Panc1 (cell line): ENCODE measurements at regions not wholly inside any gene's neighbourhood (a gene's known extent, or its start where the extent isn't known, plus 50 kb on each side); places are given as distances from the start of the nearest gene placed in this dataset.

Experiments
- ATAC-seq: fragments of 200-7000 bp; cut with Tn5 transposase; 2 replicates; pipeline ENCODE4 v1.9.1; 2020; ENCODE audit warnings: mild to moderate bottlenecking, moderate library complexity
- BruUV-seq: library from RNA; stranded (reverse); fragments of 400-500 nt; replicated peaks from 2 replicates; lab custom pipeline; 2021; lab: Mats Ljungman, UMichigan
- CTCF ChIA-PET: fragments of 300-600 bp; sonication (Branson Sonifier 250); formaldehyde crosslinking; loops from one replicate; lab custom pipeline; 2022; ENCODE audit warnings: antibody characterized with exemption; lab: Charles Lee
- POLR2A ChIA-PET: fragments of 300-600 bp; sonication (Branson Sonifier 250); formaldehyde crosslinking; loops from one replicate; lab custom pipeline; 2022; ENCODE audit warnings: antibody characterized with exemption; lab: Charles Lee
- DNase-seq: peaks from one replicate; pipeline ENCODE4 v3.0.0-alpha.2; 2010; ENCODE audit warnings: low read depth, low spot score
- H3K27ac ChIP-seq: 2 replicates; pipeline ENCODE4 v1.5.1; 2011; ENCODE audit warnings: mild to moderate bottlenecking, low read length, inconsistent platforms
- H3K27me3 ChIP-seq: fragments of 200-500 bp; sonication (Bioruptor generic); 2 replicates; pipeline ENCODE4 v1.6.0; 2014; ENCODE audit warnings: low read length, inconsistent platforms; ENCODE audit not compliant: control insufficient read depth, insufficient read depth
- H3K36me3 ChIP-seq: fragments of 200-500 bp; sonication (Bioruptor generic); 2 replicates; pipeline ENCODE4 v1.5.1; 2014; ENCODE audit warnings: inconsistent platforms, mild to moderate bottlenecking, low read length, moderate library complexity; ENCODE audit not compliant: control insufficient read depth, insufficient read depth
- H3K4me1 ChIP-seq: 2 replicates; pipeline ENCODE4 v1.5.1; 2011; ENCODE audit warnings: inconsistent platforms, mild to moderate bottlenecking, low read length, moderate library complexity; ENCODE audit not compliant: control insufficient read depth, insufficient read depth
- H3K4me3 ChIP-seq, 2 experiments: 2 replicates each; pipeline ENCODE4 v1.5.1; 2011 to 2012; ENCODE audit warnings: low read depth in 2 of 2, low read length in 2 of 2, mild to moderate bottlenecking in 2 of 2, inconsistent platforms in 1 of 2, moderate library complexity in 1 of 2
- H3K9me3 ChIP-seq: fragments of 200-500 bp; sonication (Bioruptor generic); 2 replicates; pipeline ENCODE4 v1.5.1; 2014; ENCODE audit warnings: low read depth, mild to moderate bottlenecking, inconsistent platforms, low read length, moderate library complexity; ENCODE audit not compliant: control insufficient read depth, insufficient read depth
- CTCF ChIP-seq: fragments of 450-650 bp; IDR thresholded peaks from 2 replicates; pipeline ENCODE4 v1.5.1; 2017; ENCODE audit warnings: mild to moderate bottlenecking
- POLR2AphosphoS5 ChIP-seq: IDR thresholded peaks from 2 replicates; pipeline ENCODE4 v1.6.1; 2012; ENCODE audit warnings: mild to moderate bottlenecking, low read depth, low read length, moderate library complexity
- SIN3A ChIP-seq: IDR thresholded peaks from 2 replicates; pipeline ENCODE4 v1.6.1; 2012; ENCODE audit warnings: low read depth, mild to moderate bottlenecking, low read length, moderate library complexity, borderline replicate concordance; ENCODE audit not compliant: insufficient read depth
- TCF7L2 ChIP-seq: IDR thresholded peaks from 2 replicates; pipeline ENCODE4 v1.6.1; 2011; ENCODE audit warnings: mild to moderate bottlenecking, low read depth, low read length, inconsistent platforms
- in situ Hi-C: cut with HindIII; loops from 2 replicates; pipeline ENCODE4 v1.10.0; 2016; ENCODE audit warnings: low sequenced_read_pairs, low pct_unique_long_range_greater_than_20kb
- intact Hi-C: fragments of 100-400 bp; cut with micrococcal nuclease; formaldehyde crosslinking; loops from one replicate; pipeline ENCODE4 v1.10.0; 2022; ENCODE audit not compliant: unreplicated experiment
- TF ChIP-seq, protein P1 (sequence below), 2 experiments: IDR thresholded peaks; 2 replicates each; pipeline ENCODE4 v1.6.1; 2011 to 2012; ENCODE audit warnings: low read depth in 2 of 2, control low read depth in 1 of 2, low read length in 1 of 2, mild to moderate bottlenecking in 1 of 2, moderate library complexity in 1 of 2; ENCODE audit not compliant: insufficient read depth in 1 of 2

GRCh38 chr5:116864157-116864837 lies 289.7 kb upstream of the SEMA6A start:
- no peak for TF ChIP-seq TCF7L2
- no peak for TF ChIP-seq POLR2AphosphoS5
- TF ChIP-seq, protein P1, sequence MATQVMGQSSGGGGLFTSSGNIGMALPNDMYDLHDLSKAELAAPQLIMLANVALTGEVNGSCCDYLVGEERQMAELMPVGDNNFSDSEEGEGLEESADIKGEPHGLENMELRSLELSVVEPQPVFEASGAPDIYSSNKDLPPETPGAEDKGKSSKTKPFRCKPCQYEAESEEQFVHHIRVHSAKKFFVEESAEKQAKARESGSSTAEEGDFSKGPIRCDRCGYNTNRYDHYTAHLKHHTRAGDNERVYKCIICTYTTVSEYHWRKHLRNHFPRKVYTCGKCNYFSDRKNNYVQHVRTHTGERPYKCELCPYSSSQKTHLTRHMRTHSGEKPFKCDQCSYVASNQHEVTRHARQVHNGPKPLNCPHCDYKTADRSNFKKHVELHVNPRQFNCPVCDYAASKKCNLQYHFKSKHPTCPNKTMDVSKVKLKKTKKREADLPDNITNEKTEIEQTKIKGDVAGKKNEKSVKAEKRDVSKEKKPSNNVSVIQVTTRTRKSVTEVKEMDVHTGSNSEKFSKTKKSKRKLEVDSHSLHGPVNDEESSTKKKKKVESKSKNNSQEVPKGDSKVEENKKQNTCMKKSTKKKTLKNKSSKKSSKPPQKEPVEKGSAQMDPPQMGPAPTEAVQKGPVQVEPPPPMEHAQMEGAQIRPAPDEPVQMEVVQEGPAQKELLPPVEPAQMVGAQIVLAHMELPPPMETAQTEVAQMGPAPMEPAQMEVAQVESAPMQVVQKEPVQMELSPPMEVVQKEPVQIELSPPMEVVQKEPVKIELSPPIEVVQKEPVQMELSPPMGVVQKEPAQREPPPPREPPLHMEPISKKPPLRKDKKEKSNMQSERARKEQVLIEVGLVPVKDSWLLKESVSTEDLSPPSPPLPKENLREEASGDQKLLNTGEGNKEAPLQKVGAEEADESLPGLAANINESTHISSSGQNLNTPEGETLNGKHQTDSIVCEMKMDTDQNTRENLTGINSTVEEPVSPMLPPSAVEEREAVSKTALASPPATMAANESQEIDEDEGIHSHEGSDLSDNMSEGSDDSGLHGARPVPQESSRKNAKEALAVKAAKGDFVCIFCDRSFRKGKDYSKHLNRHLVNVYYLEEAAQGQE (IDR thresholded peaks at IDR 0.05; ENCODE audit: insufficient read depth in 1 of 2, low read depth in 2 of 2, low read length in 1 of 2): no peak
- no peak for TF ChIP-seq CTCF
- no peak for TF ChIP-seq SIN3A
- DNase-seq (no peak), ATAC-seq (no peak)
- ChIA-PET POLR2A (no interaction called here), CTCF (no interaction called here)
- Histone ChIP-seq H3K4me1 (no peaks in the 10 kb centered on the region), H3K27ac (no peak overlapping the region), H3K9me3 (no peaks in the 10 kb centered on the region), H3K36me3 (no peaks in the 10 kb centered on the region), H3K27me3 (no peaks in the 10 kb centered on the region), H3K4me3 (no peak overlapping the region)
- intact Hi-C loops (no loop called here), in situ Hi-C loops (no loop called here)
- BruUV-seq: no TSS peak

DNA sequence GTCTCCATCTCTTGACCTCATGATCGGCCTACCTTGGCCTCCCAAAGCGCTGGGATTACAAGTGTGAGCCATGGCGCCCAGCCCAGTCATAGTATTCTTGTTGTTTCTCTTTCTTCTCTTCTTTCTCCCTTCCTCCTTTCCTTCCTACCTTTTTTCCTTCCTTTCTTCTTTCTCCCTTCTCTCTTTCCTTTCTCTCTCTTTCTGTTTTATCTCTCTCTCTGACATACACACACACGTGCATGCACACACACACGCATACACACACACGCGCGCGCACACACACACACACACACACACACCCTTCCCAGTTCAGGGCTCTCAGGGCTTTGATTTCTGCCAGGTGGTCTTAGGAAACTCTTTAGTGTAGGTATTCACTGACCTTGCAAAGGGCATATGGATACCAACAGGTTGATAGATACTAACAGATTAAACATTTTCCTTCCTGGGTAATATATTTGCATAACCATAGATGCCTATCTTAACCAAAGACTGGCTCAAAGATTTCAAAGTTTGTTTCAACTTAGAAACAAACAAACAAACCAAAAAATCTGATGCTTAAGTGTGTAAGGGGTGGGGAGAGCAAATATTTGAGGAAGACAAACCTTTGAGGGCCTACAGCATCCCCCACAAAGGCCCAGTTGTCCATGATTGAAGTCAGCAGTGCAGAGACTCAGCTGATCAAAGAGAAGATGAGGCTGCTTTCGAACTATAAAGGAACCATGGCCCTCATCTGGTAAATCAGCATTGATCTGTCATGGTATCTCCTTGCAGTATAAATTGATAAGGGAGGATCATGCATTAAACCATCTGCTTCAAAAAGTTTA lies 288.2 kb upstream of the SEMA6A start:
- in situ Hi-C loops: no loop called here
- ATAC-seq: no peak
- H3K4me1 ChIP-seq: no peaks in the 10 kb centered on the region
- no peaks in the 10 kb centered on the region for H3K9me3 ChIP-seq
- no TSS peak for BruUV-seq
- no peak for DNase-seq
- intact Hi-C loops: no loop called here
- no peak overlapping the region for H3K27ac ChIP-seq
- H3K36me3 ChIP-seq: no peaks in the 10 kb centered on the region
- CTCF ChIA-PET: no interaction called here
- H3K27me3 ChIP-seq: no peaks in the 10 kb centered on the region
- TF ChIP-seq CTCF (no peak), SIN3A (no peak), TCF7L2 (no peak), POLR2AphosphoS5 (no peak)
- TF ChIP-seq, protein P1 (IDR thresholded peaks at IDR 0.05; ENCODE audit: insufficient read depth in 1 of 2, low read depth in 2 of 2, low read length in 1 of 2): no peak
- no peak overlapping the region for H3K4me3 ChIP-seq
- POLR2A ChIA-PET: no interaction called here
